Caco-2 (cell line): ENCODE measurements at regions not wholly inside any gene's neighbourhood (a gene's known extent, or its start where the extent isn't known, plus 50 kb on each side); places are given as distances from the start of the nearest gene placed in this dataset.

Experiments used
- BruUV-seq: library from RNA; stranded (reverse); fragments of 400-500 nt; replicated peaks from 2 replicates; lab custom pipeline; 2021; lab: Mats Ljungman, UMichigan
- CTCF ChIA-PET: fragments of 300-600 bp; sonication (Branson Sonifier 250); formaldehyde crosslinking; loops from one replicate; lab custom pipeline; 2022; ENCODE audit warnings: antibody characterized with exemption; lab: Charles Lee
- POLR2A ChIA-PET: fragments of 300-600 bp; sonication (Branson Sonifier 250); formaldehyde crosslinking; loops from one replicate; lab custom pipeline; 2022; ENCODE audit warnings: antibody characterized with exemption; lab: Charles Lee
- DNase-seq, 2 experiments: peaks; one replicate each; pipeline versions ENCODE4 v3.0.0 to v3.0.0-alpha.2; 2020 to 2022
- H3K27me3 ChIP-seq: replicated peaks from 2 replicates; pipeline ENCODE4 v1.6.0; 2011; ENCODE audit warnings: low read length; ENCODE audit not compliant: control insufficient read depth, insufficient read depth
- H3K36me3 ChIP-seq: 2 replicates; pipeline ENCODE4 v1.5.1; 2011; ENCODE audit warnings: low read length; ENCODE audit not compliant: control insufficient read depth, insufficient read depth
- H3K4me1 ChIP-seq: fragments of 250-450 bp; sonication (Bioruptor Pico); 2 replicates; pipeline ENCODE4 v1.5.1; 2020; ENCODE audit warnings: mild to moderate bottlenecking
- H3K4me3 ChIP-seq: 2 replicates; pipeline ENCODE4 v1.5.1; 2011; ENCODE audit warnings: low read depth, mild to moderate bottlenecking, control low read depth, low read length
- H3K9me3 ChIP-seq: fragments of 250-450 bp; sonication (Bioruptor Pico); 2 replicates; pipeline ENCODE4 v1.5.1; 2020; ENCODE audit warnings: mild to moderate bottlenecking, moderate library complexity
- H3K27ac Mint-ChIP-seq: one replicate; pipeline ENCODE4 v1.8.0; 2022; ENCODE audit warnings: mixed read lengths; ENCODE audit not compliant: unreplicated experiment
- H3K27me3 Mint-ChIP-seq: one replicate; pipeline ENCODE4 v1.8.0; 2022; ENCODE audit warnings: mixed read lengths; ENCODE audit not compliant: insufficient read depth, unreplicated experiment
- H3K36me3 Mint-ChIP-seq: one replicate; pipeline ENCODE4 v1.8.0; 2022; ENCODE audit warnings: mild to moderate bottlenecking, mixed read lengths; ENCODE audit not compliant: insufficient read depth, unreplicated experiment
- H3K4me1 Mint-ChIP-seq: one replicate; pipeline ENCODE4 v1.8.0; 2022; ENCODE audit warnings: low read depth, mixed read lengths; ENCODE audit not compliant: unreplicated experiment
- H3K4me3 Mint-ChIP-seq: one replicate; pipeline ENCODE4 v1.8.0; 2022; ENCODE audit warnings: mild to moderate bottlenecking, moderate library complexity, mixed read lengths; ENCODE audit not compliant: unreplicated experiment
- H3K9me3 Mint-ChIP-seq: one replicate; pipeline ENCODE4 v1.8.0; 2022; ENCODE audit warnings: mixed read lengths; ENCODE audit not compliant: unreplicated experiment
- intact Hi-C: fragments of 100-400 bp; cut with micrococcal nuclease; formaldehyde crosslinking; loops from one replicate; pipeline ENCODE4 v1.10.0; 2022; ENCODE audit not compliant: unreplicated experiment
- TF ChIP-seq, protein P1 (sequence below), 2 experiments: fragments of 200-600 bp in 1 of 2; IDR thresholded peaks; 1 replicate in 1 of 2; 2 replicates in 1 of 2; pipeline versions ENCODE4 v1.5.1 to v1.8.0; 2011 to 2022; ENCODE audit warnings: antibody characterized with exemption in 1 of 2, control low read depth in 1 of 2, inconsistent platforms in 1 of 2, low read depth in 1 of 2, low read length in 1 of 2, mild to moderate bottlenecking in 1 of 2, moderate library complexity in 1 of 2; ENCODE audit not compliant: insufficient read depth in 1 of 2, severe bottlenecking in 1 of 2, unreplicated experiment in 1 of 2

DNA sequence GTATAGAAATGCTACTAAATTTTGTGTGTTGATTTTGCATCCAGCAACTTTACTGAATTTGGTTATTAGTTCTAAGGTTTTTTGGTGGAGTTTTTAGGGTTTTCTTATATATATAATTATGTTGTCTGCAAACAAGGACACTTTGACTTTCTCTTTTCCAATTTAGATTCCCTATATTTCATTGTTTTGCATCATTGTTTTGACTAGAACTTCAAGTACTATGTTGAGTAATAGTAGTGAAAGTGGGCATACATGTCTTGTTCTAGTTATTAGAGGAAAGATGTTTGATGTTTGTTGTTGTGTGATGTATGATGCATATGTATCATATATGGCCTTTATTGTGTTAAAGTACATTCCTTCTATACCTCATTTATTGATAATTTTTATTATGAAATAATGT, 362.3 kb upstream of the PRR16 start:
- no peaks in the 10 kb centered on the region for H3K4me1 Mint-ChIP-seq
- no peak overlapping the region for H3K27ac Mint-ChIP-seq
- no peaks in the 10 kb centered on the region for H3K4me1 ChIP-seq
- no peaks in the 10 kb centered on the region for H3K9me3 Mint-ChIP-seq
- CTCF ChIA-PET: no interaction called here
- no TSS peak for BruUV-seq
- no peak overlapping the region for H3K4me3 ChIP-seq
- H3K9me3 ChIP-seq: no peaks in the 10 kb centered on the region
- TF ChIP-seq, protein P1, sequence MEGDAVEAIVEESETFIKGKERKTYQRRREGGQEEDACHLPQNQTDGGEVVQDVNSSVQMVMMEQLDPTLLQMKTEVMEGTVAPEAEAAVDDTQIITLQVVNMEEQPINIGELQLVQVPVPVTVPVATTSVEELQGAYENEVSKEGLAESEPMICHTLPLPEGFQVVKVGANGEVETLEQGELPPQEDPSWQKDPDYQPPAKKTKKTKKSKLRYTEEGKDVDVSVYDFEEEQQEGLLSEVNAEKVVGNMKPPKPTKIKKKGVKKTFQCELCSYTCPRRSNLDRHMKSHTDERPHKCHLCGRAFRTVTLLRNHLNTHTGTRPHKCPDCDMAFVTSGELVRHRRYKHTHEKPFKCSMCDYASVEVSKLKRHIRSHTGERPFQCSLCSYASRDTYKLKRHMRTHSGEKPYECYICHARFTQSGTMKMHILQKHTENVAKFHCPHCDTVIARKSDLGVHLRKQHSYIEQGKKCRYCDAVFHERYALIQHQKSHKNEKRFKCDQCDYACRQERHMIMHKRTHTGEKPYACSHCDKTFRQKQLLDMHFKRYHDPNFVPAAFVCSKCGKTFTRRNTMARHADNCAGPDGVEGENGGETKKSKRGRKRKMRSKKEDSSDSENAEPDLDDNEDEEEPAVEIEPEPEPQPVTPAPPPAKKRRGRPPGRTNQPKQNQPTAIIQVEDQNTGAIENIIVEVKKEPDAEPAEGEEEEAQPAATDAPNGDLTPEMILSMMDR (IDR thresholded peaks at IDR 0.05; ENCODE audit: insufficient read depth in 1 of 2, low read depth in 1 of 2, low read length in 1 of 2, severe bottlenecking in 1 of 2, unreplicated experiment in 1 of 2): no peak
- intact Hi-C loops: no loop called here
- peaks cover under 1% of the 10 kb centered on the region for H3K27me3 Mint-ChIP-seq
- H3K27me3 ChIP-seq: no peaks in the 10 kb centered on the region
- no peaks in the 10 kb centered on the region for H3K36me3 Mint-ChIP-seq
- POLR2A ChIA-PET: no interaction called here
- no peak overlapping the region for H3K4me3 Mint-ChIP-seq
- no peaks in the 10 kb centered on the region for H3K36me3 ChIP-seq
- no peak for DNase-seq

DNA sequence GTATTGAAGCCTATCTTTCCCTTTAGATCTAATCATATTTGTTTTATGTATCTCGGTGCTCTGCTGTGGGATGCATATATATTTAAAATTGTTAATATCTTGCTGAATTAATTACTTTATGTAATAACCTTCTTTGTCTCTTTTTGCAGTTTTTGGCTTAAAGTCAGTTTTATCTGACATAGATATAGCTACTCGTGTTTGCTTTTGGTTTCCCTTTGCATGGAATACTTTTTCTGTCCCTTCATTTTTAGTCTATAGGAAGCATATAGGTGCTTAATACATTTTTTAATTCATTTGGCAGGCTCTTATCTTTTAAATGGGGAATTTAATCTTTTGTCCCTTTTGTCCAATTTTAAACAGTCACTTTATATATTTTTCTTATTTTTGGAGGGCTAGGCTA, 360.6 kb upstream of the PRR16 start:
- no peak for DNase-seq
- no peaks in the 10 kb centered on the region for H3K4me1 ChIP-seq
- ChIA-PET POLR2A (no interaction called here), CTCF (no interaction called here)
- H3K4me3 ChIP-seq: no peak overlapping the region
- Mint-ChIP-seq H3K27ac (no peak overlapping the region), H3K4me3 (no peak overlapping the region), H3K27me3 (peaks cover 6% of the 10 kb centered on the region), H3K4me1 (no peaks in the 10 kb centered on the region), H3K9me3 (no peaks in the 10 kb centered on the region), H3K36me3 (no peaks in the 10 kb centered on the region)
- H3K9me3 ChIP-seq: no peaks in the 10 kb centered on the region
- BruUV-seq: no TSS peak
- H3K36me3 ChIP-seq: no peaks in the 10 kb centered on the region
- TF ChIP-seq, protein P1 (IDR thresholded peaks at IDR 0.05; ENCODE audit: insufficient read depth in 1 of 2, low read depth in 1 of 2, low read length in 1 of 2, severe bottlenecking in 1 of 2, unreplicated experiment in 1 of 2): no peak
- H3K27me3 ChIP-seq: no peaks in the 10 kb centered on the region
- intact Hi-C loops: no loop called here

DNA sequence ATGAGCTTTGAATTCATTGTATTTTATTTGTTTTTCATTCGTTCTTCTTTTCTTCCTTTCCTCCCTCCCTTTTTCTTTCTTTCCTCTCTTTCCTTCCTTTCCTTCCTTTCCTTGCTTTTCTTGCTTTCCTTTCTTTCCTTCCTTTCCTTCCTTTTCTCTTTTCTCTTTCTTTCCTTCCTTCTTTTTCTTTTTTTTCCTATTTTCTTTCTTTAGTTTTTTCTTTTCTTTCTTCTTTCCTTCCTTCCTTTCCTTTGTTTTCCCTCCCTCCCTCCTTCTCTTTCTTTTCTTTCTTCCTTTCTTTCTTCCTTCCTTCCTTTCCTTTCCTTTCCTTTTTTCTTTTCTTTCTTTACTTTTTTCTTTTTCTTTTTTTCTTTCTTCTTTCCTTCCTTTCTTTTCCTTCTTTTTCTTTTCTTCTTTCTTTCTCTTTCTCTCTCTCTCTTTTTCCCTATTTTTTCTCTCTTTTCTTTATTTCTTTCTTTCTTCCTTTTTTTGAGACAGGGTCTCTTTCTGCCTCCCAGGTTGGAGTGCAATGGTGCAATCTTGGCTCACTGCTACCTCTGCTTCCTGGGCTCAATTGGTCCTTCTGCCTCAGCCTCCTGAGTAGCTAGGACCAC, 357.1 kb upstream of the PRR16 start:
- no peak overlapping the region for H3K27ac Mint-ChIP-seq
- intact Hi-C loops: no loop called here
- BruUV-seq: no TSS peak
- H3K4me1 Mint-ChIP-seq: no peaks in the 10 kb centered on the region
- DNase-seq: no peak
- H3K4me1 ChIP-seq: no peaks in the 10 kb centered on the region
- H3K9me3 ChIP-seq: no peaks in the 10 kb centered on the region
- no peaks in the 10 kb centered on the region for H3K36me3 ChIP-seq
- no peaks in the 10 kb centered on the region for H3K36me3 Mint-ChIP-seq
- H3K4me3 Mint-ChIP-seq: no peak overlapping the region
- POLR2A ChIA-PET: no interaction called here
- CTCF ChIA-PET: interaction anchor here (0.9 kb wide), 1 partner anchor 53 kb away, joined by 3 read pairs; no protein-coding TSS in a partner anchor
- peaks cover 6% of the 10 kb centered on the region for H3K27me3 Mint-ChIP-seq
- TF ChIP-seq, protein P1 (IDR thresholded peaks at IDR 0.05; ENCODE audit: insufficient read depth in 1 of 2, low read depth in 1 of 2, low read length in 1 of 2, severe bottlenecking in 1 of 2, unreplicated experiment in 1 of 2): no peak
- H3K27me3 ChIP-seq: no peaks in the 10 kb centered on the region
- H3K9me3 Mint-ChIP-seq: no peaks in the 10 kb centered on the region
- no peak overlapping the region for H3K4me3 ChIP-seq
